Chondrocyte (in vitro differentiated cells): ENCODE measurements at regions not wholly inside any gene's neighbourhood (a gene's known extent, or its start where the extent isn't known, plus 50 kb on each side); places are given as distances from the start of the nearest gene placed in this dataset.

ENCODE experiments used
- DNase-seq: peaks from one replicate; pipeline ENCODE4 v3.0.0; 2021; ENCODE audit warnings: mixed read lengths, low spot score
- H3K27ac Mint-ChIP-seq: one replicate; pipeline ENCODE4 v1.8.0; 2021; ENCODE audit warnings: mild to moderate bottlenecking, moderate library complexity, mixed read lengths; ENCODE audit not compliant: unreplicated experiment
- H3K27me3 Mint-ChIP-seq: 2 replicates; pipeline ENCODE4 v1.8.0; 2021; ENCODE audit warnings: low read depth, mixed read lengths
- H3K36me3 Mint-ChIP-seq: 2 replicates; pipeline ENCODE4 v1.8.0; 2021; ENCODE audit warnings: low read depth, mixed read lengths
- H3K4me1 Mint-ChIP-seq: 2 replicates; pipeline ENCODE4 v1.8.0; 2021; ENCODE audit warnings: low read depth, mild to moderate bottlenecking, mixed read lengths
- H3K4me3 Mint-ChIP-seq: one replicate; pipeline ENCODE4 v1.8.0; 2021; ENCODE audit warnings: mild to moderate bottlenecking, moderate library complexity, mixed read lengths; ENCODE audit not compliant: unreplicated experiment
- H3K9me3 Mint-ChIP-seq: 2 replicates; pipeline ENCODE4 v1.8.0; 2021; ENCODE audit warnings: low read depth, mixed read lengths
- TF ChIP-seq, protein P1 (sequence below): fragments of 200-600 bp; sonication (generic); IDR thresholded peaks from 2 replicates; pipeline ENCODE4 v1.5.0; 2021; ENCODE audit warnings: antibody characterized with exemption, mild to moderate bottlenecking, moderate library complexity

DNA sequence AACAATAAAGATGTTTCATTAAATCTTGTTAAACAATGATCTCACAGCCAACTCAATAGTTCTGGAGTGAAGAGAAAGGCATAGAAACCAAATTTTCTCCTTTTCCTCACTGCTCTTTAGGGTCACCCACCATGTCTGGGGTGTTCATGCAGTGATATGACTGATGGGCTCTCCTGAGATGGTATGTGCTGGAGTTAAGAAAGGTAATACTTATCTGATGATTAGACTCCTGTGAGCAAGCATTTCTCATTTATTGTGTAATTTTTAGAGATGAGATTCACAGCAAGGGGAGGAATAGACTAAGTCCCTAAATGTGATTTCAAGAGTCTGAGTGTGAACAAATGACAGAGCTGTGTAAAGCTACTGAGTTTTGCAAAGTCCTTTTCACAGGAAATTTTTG is 1361.3 kb upstream of the CELF2 start:
- Mint-ChIP-seq H3K36me3 (no peaks in the 10 kb centered on the region), H3K27ac (no peak overlapping the region), H3K4me1 (peaks cover 10% of the 10 kb centered on the region), H3K27me3 (no peaks in the 10 kb centered on the region), H3K9me3 (peaks cover 4% of the 10 kb centered on the region), H3K4me3 (no peak overlapping the region)
- no peak for DNase-seq
- TF ChIP-seq, protein P1, sequence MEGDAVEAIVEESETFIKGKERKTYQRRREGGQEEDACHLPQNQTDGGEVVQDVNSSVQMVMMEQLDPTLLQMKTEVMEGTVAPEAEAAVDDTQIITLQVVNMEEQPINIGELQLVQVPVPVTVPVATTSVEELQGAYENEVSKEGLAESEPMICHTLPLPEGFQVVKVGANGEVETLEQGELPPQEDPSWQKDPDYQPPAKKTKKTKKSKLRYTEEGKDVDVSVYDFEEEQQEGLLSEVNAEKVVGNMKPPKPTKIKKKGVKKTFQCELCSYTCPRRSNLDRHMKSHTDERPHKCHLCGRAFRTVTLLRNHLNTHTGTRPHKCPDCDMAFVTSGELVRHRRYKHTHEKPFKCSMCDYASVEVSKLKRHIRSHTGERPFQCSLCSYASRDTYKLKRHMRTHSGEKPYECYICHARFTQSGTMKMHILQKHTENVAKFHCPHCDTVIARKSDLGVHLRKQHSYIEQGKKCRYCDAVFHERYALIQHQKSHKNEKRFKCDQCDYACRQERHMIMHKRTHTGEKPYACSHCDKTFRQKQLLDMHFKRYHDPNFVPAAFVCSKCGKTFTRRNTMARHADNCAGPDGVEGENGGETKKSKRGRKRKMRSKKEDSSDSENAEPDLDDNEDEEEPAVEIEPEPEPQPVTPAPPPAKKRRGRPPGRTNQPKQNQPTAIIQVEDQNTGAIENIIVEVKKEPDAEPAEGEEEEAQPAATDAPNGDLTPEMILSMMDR, result no peak

DNA sequence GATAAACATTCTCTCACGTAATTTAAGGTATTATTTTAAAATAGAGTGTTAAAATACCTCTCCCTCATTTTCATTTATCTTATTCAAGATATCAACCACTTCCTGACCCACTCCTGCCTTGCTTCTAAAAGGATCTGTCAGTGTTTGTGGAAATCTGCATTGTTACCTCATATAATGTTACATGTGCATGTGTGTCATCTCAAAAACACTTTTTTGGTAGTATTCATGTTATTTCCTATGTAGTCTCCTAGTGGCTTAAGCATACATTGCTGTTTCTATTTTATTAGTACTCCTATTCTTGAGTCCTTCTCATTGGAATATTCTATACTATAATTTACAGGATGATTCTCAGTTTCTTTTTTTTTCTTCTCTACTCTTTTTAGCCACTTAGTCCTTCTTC is 1360.7 kb upstream of the CELF2 start:
- peaks cover 6% of the 10 kb centered on the region for H3K9me3 Mint-ChIP-seq
- H3K4me1 Mint-ChIP-seq, result peaks cover 10% of the 10 kb centered on the region
- no peaks in the 10 kb centered on the region for H3K36me3 Mint-ChIP-seq
- no peak overlapping the region for H3K4me3 Mint-ChIP-seq
- TF ChIP-seq, protein P1, result no peak
- H3K27me3 Mint-ChIP-seq, result no peaks in the 10 kb centered on the region
- no peak overlapping the region for H3K27ac Mint-ChIP-seq
- DNase-seq, result no peak

DNA sequence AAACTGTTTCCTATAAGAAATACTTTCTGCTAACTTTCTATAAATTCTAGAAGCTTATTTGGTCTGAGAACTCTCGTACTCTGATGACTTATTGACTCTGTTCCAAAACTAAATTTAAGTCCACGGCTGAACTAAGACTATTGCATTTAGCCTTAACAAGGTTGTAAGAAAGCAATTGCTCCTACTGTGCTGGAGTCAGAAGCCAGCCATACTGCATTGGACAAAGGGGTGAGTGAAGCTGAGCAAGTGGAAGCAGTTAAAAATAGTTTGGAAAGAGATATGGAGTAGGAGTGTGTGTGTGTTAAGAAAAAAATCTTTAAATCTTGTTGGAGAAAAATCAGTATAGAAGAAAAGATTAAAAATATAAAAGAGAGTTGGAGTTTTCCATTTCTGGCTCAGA is 1360.1 kb upstream of the CELF2 start:
- Mint-ChIP-seq H3K27me3 (no peaks in the 10 kb centered on the region), H3K4me3 (no peak overlapping the region), H3K9me3 (peaks cover 9% of the 10 kb centered on the region), H3K36me3 (no peaks in the 10 kb centered on the region), H3K4me1 (peaks cover 10% of the 10 kb centered on the region), H3K27ac (no peak overlapping the region)
- no peak for DNase-seq
- TF ChIP-seq, protein P1, result no peak

DNA sequence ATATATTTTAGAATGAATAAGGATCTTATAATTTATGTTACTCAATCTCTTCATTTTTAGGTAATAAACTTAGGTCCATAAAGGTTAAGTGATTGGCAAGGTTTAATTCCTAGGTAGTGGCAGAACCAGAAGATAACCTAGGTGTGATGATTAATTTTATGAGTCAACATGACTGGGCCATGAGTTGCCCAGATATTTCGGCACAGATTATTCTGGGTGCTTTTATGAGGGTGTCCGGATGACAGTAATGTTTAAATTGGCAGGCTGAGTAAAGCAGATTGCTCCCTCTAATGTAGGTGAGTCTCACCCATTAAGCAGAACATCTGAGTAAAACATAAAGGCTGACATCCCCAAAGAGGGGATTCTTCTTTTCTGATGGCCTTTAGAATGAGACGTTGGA is 1349.3 kb upstream of the CELF2 start:
- Mint-ChIP-seq H3K4me3 (no peak overlapping the region), H3K4me1 (no peaks in the 10 kb centered on the region), H3K36me3 (no peaks in the 10 kb centered on the region), H3K27ac (no peak overlapping the region), H3K27me3 (peaks cover 7% of the 10 kb centered on the region), H3K9me3 (peaks cover 13% of the 10 kb centered on the region)
- TF ChIP-seq, protein P1, result no peak
- DNase-seq, result no peak

DNA sequence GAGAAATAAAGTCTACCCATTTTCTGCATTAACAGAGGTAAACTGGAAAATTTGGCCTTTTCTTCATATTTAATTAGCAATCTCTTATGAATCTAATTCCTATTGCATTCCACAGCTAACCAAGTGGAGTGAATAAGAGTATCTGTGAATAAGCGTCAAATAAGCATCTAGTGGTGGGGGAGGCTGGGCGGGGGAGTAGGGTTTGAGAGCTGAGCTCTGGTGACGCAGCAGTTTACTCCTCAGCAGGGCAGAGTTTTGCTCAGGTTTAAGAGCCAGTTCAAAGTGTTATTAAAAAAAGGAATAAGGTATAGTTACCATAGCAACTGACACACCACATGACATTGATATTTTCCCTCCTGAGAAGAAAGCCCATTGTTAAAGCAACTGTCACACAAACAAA is 1346.8 kb upstream of the CELF2 start:
- no peaks in the 10 kb centered on the region for H3K4me1 Mint-ChIP-seq
- H3K27ac Mint-ChIP-seq, result no peak overlapping the region
- H3K36me3 Mint-ChIP-seq, result no peaks in the 10 kb centered on the region
- no peak for DNase-seq
- TF ChIP-seq, protein P1, result no peak
- H3K4me3 Mint-ChIP-seq, result no peak overlapping the region
- no peaks in the 10 kb centered on the region for H3K9me3 Mint-ChIP-seq
- peaks cover 7% of the 10 kb centered on the region for H3K27me3 Mint-ChIP-seq
